ENCODE measurements at regions not wholly inside any gene's neighbourhood (a gene's known extent, or its start where the extent isn't known, plus 50 kb on each side); places are given as distances from the start of the nearest gene placed in this dataset.

- no peaks in the 10 kb centered on the region for H3K36me3 ChIP-seq (ENCODE audit: insufficient read depth, low read length)
- H3K4me3 ChIP-seq (ENCODE audit: low read length) = no peak overlapping the region
- WGBS = 89% methylated on average over 3 of the region's 3 CpGs
- no peaks in the 10 kb centered on the region for H3K9me3 ChIP-seq (ENCODE audit: insufficient read depth, low read depth, low read length)
- peaks cover 12% of the 10 kb centered on the region; the same call in 1 of the 2 replicates for H3K4me1 ChIP-seq (ENCODE audit: insufficient read depth, low read length)
- no peak overlapping the region for H3K27ac ChIP-seq (ENCODE audit: low read depth, low read length)
- no peaks in the 10 kb centered on the region for H3K27me3 ChIP-seq (ENCODE audit: insufficient read depth, low read length)
- no peak overlapping the region for H3K9ac ChIP-seq (ENCODE audit: low read depth, low read length)
These were observed 174.8 kb downstream of the EN1 start for GRCh38 chr2:118672571-118673158.

DNA sequence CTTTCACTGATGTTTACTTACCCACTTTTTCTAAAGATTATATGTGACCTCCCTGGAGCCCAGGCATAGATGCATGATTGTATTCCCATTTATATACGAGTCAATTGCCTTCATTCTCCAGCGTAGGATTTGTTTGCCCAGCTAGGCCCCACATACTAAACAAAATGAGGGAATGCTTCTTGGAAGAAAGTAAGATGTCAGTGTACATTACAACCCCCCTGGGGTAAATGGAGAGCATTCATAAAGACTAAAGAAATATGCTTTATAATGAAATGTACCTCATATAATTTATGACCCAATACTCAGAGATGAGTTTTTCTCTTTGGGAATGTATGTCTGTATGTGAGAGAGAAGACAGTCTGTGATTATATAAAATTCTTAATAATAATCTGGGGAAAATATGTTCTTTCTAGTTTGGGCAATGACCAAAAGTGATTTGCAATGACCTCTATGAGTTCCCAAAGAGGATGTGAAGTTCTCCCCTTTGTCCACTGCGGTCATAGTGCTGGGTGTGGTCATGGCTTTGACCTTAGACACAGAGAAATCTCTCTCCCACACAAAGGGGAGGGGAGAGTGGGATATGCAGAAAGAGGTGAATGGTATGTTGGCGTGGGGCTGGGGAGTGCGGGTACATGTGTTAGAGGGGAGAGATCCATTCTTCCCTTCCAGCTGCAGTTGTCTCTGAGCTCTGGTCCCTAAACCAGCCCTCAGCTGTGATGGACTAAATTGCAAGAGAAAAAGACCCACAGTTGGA lies 175.6 kb downstream of the EN1 start:
- Histone ChIP-seq H3K27ac (ENCODE audit: low read depth, low read length) (no peak overlapping the region), H3K36me3 (ENCODE audit: insufficient read depth, low read length) (no peaks in the 10 kb centered on the region)
- 93% methylated on average over 3 of the region's 5 CpGs for WGBS

DNA sequence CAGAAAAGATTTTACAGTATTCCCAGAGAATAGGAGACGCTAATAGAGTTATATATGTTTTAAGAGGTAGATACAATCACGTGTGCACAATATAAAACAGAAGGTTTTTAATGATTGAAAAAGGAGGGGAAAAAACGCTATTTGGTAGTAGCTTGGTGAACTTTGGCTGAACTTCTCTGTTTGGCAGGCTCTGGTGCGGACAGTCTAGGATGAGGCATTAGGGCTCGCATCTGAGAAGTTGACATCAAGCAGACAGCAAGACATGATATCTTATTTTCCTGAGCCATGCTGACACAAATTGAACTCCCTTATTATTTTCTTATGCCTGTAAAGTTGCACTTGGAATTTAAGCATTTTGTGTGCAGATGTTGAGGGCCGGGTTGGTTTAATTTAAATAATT lies 176.6 kb downstream of the EN1 start:
- no peak overlapping the region for H3K27ac ChIP-seq (ENCODE audit: low read depth, low read length)
- WGBS = 90% methylated on average over 6 of the region's 6 CpGs
- no peaks in the 10 kb centered on the region for H3K9me3 ChIP-seq (ENCODE audit: insufficient read depth, low read depth, low read length)
- H3K27me3 ChIP-seq (ENCODE audit: insufficient read depth, low read length) = no peaks in the 10 kb centered on the region
- peaks cover 12% of the 10 kb centered on the region; the same call in 1 of the 2 replicates for H3K4me1 ChIP-seq (ENCODE audit: insufficient read depth, low read length)
- H3K4me3 ChIP-seq (ENCODE audit: low read length) = no peak overlapping the region
- H3K9ac ChIP-seq (ENCODE audit: low read depth, low read length) = no peak overlapping the region
- no peaks in the 10 kb centered on the region for H3K36me3 ChIP-seq (ENCODE audit: insufficient read depth, low read length)

More for the DNA sequence above, 175.6 kb downstream of the EN1 start:
- H3K27me3 ChIP-seq (ENCODE audit: insufficient read depth, low read length) = no peaks in the 10 kb centered on the region
- no peak overlapping the region for H3K9ac ChIP-seq (ENCODE audit: low read depth, low read length)
- H3K9me3 ChIP-seq (ENCODE audit: insufficient read depth, low read depth, low read length) = no peaks in the 10 kb centered on the region
- H3K4me3 ChIP-seq (ENCODE audit: low read length) = no peak overlapping the region
- H3K4me1 ChIP-seq (ENCODE audit: insufficient read depth, low read length) = peaks cover 12% of the 10 kb centered on the region; the same call in 1 of the 2 replicates

GRCh38 chr2:118670276-118670675 lies 177.2 kb downstream of the EN1 start:
- H3K9ac ChIP-seq (ENCODE audit: low read depth, low read length) = no peak overlapping the region
- no peaks in the 10 kb centered on the region for H3K36me3 ChIP-seq (ENCODE audit: insufficient read depth, low read length)
- H3K9me3 ChIP-seq (ENCODE audit: insufficient read depth, low read depth, low read length) = no peaks in the 10 kb centered on the region
- H3K27me3 ChIP-seq (ENCODE audit: insufficient read depth, low read length) = no peaks in the 10 kb centered on the region
- H3K4me3 ChIP-seq (ENCODE audit: low read length) = no peak overlapping the region
- no peak overlapping the region for H3K27ac ChIP-seq (ENCODE audit: low read depth, low read length)
- WGBS = 94% methylated on average over 2 of the region's 2 CpGs
- peaks cover 12% of the 10 kb centered on the region; the same call in 1 of the 2 replicates for H3K4me1 ChIP-seq (ENCODE audit: insufficient read depth, low read length)

- H3K4me3 ChIP-seq (ENCODE audit: low read length) = no peak overlapping the region
- no peaks in the 10 kb centered on the region for H3K27me3 ChIP-seq (ENCODE audit: insufficient read depth, low read length)
- no peak overlapping the region for H3K27ac ChIP-seq (ENCODE audit: low read depth, low read length)
- peaks cover 12% of the 10 kb centered on the region; the same call in 1 of the 2 replicates for H3K4me1 ChIP-seq (ENCODE audit: insufficient read depth, low read length)
- H3K9me3 ChIP-seq (ENCODE audit: insufficient read depth, low read depth, low read length) = no peaks in the 10 kb centered on the region
- H3K9ac ChIP-seq (ENCODE audit: low read depth, low read length) = no peak overlapping the region
- H3K36me3 ChIP-seq (ENCODE audit: insufficient read depth, low read length) = no peaks in the 10 kb centered on the region
These were observed 177.8 kb downstream of the EN1 start for GRCh38 chr2:118669654-118670053.

GRCh38 chr2:118668431-118669424 lies 178.7 kb downstream of the EN1 start:
- Histone ChIP-seq H3K9me3 (ENCODE audit: insufficient read depth, low read depth, low read length) (no peaks in the 10 kb centered on the region), H3K27me3 (ENCODE audit: insufficient read depth, low read length) (no peaks in the 10 kb centered on the region), H3K9ac (ENCODE audit: low read depth, low read length) (peak overlapping the region; percentile 36; the same call in 1 of the 2 replicates), H3K4me1 (ENCODE audit: insufficient read depth, low read length) (peaks cover 12% of the 10 kb centered on the region; the same call in 1 of the 2 replicates), H3K36me3 (ENCODE audit: insufficient read depth, low read length) (no peaks in the 10 kb centered on the region), H3K27ac (ENCODE audit: low read depth, low read length) (no peak overlapping the region), H3K4me3 (ENCODE audit: low read length) (no peak overlapping the region)
- WGBS = 59% methylated on average over 9 of the region's 9 CpGs

GRCh38 chr2:118667964-118668363 lies 179.5 kb downstream of the EN1 start:
- Histone ChIP-seq H3K9ac (ENCODE audit: low read depth, low read length) (no peak overlapping the region), H3K4me1 (ENCODE audit: insufficient read depth, low read length) (peaks cover 12% of the 10 kb centered on the region; the same call in 1 of the 2 replicates), H3K4me3 (ENCODE audit: low read length) (no peak overlapping the region), H3K36me3 (ENCODE audit: insufficient read depth, low read length) (no peaks in the 10 kb centered on the region), H3K27me3 (ENCODE audit: insufficient read depth, low read length) (no peaks in the 10 kb centered on the region), H3K27ac (ENCODE audit: low read depth, low read length) (no peak overlapping the region), H3K9me3 (ENCODE audit: insufficient read depth, low read depth, low read length) (no peaks in the 10 kb centered on the region)
- WGBS = 89% methylated on average over 6 of the region's 6 CpGs

- no peak overlapping the region for H3K27ac ChIP-seq (ENCODE audit: low read depth, low read length)
- peaks cover 12% of the 10 kb centered on the region; the same call in 1 of the 2 replicates for H3K4me1 ChIP-seq (ENCODE audit: insufficient read depth, low read length)
- H3K27me3 ChIP-seq (ENCODE audit: insufficient read depth, low read length) = no peaks in the 10 kb centered on the region
- 89% methylated on average over 2 of the region's 2 CpGs for WGBS
- no peaks in the 10 kb centered on the region for H3K36me3 ChIP-seq (ENCODE audit: insufficient read depth, low read length)
- H3K9ac ChIP-seq (ENCODE audit: low read depth, low read length) = no peak overlapping the region
- H3K9me3 ChIP-seq (ENCODE audit: insufficient read depth, low read depth, low read length) = no peaks in the 10 kb centered on the region
- H3K4me3 ChIP-seq (ENCODE audit: low read length) = no peak overlapping the region
These were observed 180.1 kb downstream of the EN1 start for GRCh38 chr2:118667348-118667747.

DNA sequence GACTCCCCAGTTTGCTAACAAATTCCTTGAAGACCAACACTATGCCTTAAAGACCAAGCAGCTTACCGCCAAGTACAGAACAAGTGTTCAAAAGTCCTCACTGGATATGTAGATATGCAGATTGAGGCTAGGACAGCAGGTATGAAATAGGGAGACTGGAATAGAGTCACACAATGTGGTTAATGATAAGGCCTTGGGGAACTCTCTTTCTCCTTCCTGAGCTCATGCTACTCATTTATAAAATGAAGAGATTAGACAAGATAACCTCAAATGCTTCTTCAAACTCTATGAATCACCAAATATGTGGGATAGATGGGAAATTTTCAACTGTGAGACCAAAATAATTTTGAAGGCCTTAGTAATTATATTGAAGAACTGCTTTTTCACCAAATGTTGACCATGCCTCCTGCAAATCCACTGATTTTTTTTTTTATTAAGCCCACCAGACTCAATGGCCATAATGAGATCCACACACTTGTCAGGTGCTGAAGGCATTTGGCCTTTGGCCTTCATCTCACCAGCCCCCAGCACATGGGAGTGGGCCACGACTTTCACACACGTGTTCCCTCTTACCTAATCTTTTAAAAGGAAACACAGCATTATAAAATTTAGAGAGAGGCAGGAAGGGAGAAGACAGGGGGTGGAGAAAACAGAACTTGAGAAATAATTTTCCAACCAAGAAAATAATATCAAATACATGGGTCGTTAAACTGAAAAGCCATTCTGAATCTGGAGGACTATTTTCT lies 181.5 kb downstream of the EN1 start:
- H3K9me3 ChIP-seq (ENCODE audit: insufficient read depth, low read depth, low read length) = no peaks in the 10 kb centered on the region
- no peak overlapping the region for H3K27ac ChIP-seq (ENCODE audit: low read depth, low read length)
- no peaks in the 10 kb centered on the region for H3K27me3 ChIP-seq (ENCODE audit: insufficient read depth, low read length)
- H3K4me1 ChIP-seq (ENCODE audit: insufficient read depth, low read length) = peaks cover 12% of the 10 kb centered on the region; the same call in 1 of the 2 replicates
- no peak overlapping the region for H3K4me3 ChIP-seq (ENCODE audit: low read length)
- 92% methylated on average over 2 of the region's 4 CpGs for WGBS
- H3K9ac ChIP-seq (ENCODE audit: low read depth, low read length) = no peak overlapping the region
- no peaks in the 10 kb centered on the region for H3K36me3 ChIP-seq (ENCODE audit: insufficient read depth, low read length)

DNA sequence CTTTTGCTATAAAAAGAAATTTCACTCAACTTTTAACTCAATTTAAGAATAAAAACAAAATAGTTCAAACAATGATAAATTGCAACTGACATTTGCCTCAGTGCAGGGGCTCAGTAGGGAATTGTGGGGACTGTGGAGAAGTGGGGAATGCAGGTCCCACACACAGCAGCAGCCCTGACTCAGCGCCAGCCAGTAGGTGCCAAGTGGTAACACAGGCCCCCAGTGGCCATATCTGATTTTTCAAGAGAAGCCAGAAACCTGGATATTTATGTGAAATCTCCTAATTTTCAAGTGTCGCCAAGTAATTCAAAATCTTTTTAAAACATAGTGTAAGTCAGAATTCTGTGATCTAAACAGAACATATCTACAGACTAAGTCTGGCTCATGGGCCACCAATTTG lies 186.3 kb downstream of the EN1 start:
- Histone ChIP-seq H3K36me3 (ENCODE audit: insufficient read depth, low read length) (no peaks in the 10 kb centered on the region), H3K4me1 (ENCODE audit: insufficient read depth, low read length) (no peaks in the 10 kb centered on the region), H3K27ac (ENCODE audit: low read depth, low read length) (no peak overlapping the region), H3K9me3 (ENCODE audit: insufficient read depth, low read depth, low read length) (no peaks in the 10 kb centered on the region), H3K27me3 (ENCODE audit: insufficient read depth, low read length) (no peaks in the 10 kb centered on the region), H3K4me3 (ENCODE audit: low read length) (no peak overlapping the region), H3K9ac (ENCODE audit: low read depth, low read length) (no peak overlapping the region)
- WGBS = 76% methylated on average over 1 of the region's 2 CpGs
